Right renal cortex interstitium (tissue), 3 donors: ENCODE measurements at regions not wholly inside any gene's neighbourhood (a gene's known extent, or its start where the extent isn't known, plus 50 kb on each side); places are given as distances from the start of the nearest gene placed in this dataset.
"Not testable (repeated sequence)": the region's sequence is repeated elsewhere in the genome, so short reads cannot be mapped to it uniquely, and the experiment has no call there.

Source experiments
- DNase-seq, 3 donors: peaks; one replicate each; pipeline ENCODE4 v3.0.0-alpha.2; 2013; ENCODE audit warnings: low read depth in 3 of 3, low spot score in 2 of 3

DNA sequence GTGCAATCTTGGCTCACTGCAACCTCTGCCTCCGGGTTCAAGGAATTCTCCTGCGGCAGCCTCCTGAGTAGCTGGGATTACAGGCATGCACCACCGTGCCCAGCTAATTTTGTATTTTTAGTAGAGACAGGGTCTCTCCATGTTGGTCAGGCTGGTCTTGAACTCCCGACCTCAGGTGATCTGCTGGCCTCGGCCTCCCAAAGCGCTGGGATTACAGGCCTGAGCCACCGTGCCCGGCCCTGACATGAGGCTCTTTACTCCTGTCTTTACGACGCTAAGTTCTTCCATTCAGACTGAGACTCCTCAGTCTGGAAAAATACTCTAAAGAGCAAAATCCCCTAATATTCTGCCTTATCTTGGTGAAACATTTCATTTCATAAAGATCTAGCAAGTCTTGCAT lies 331.3 kb upstream of the SGO1 start:
- DNase-seq, result not testable (repeated sequence)

DNA sequence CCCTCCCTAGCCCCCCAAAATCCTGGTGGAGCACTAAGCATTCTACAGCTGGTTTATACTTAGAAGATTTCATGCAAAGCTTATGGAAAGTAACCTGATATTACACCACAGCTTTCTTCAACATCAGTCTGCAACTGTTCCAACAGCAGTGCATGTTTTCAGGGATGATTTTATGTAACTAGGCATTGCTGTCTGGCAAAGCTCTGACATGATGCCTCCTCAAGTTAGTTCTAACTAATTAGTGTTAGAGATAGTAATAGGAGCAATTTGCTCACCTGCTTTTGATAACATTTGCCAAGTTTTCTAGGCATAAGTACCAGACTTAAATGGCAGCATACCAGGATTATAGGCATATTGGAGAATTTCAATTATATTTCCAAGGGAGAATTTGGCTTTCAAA lies 330.3 kb upstream of the SGO1 start:
- no peak for DNase-seq

DNA sequence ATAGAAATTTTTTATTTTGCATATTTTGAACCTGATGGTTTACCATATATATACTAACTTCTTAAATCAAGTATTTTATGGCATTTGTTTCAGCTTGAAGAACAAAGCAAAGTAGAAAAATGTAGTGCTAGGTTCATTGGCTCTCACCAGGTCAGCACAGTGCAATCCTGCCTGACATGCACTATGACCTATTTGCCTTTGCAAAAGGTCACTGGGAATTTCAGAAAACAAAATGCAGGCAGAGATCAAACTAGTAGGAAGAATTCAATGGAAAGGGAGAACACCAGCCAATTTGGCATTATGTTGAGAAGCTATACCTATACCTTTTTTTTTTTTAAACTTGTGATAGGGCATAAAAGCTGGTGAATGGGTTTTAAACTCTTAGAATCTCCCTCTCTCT lies 329.8 kb upstream of the SGO1 start:
- DNase-seq, result no peak

DNA sequence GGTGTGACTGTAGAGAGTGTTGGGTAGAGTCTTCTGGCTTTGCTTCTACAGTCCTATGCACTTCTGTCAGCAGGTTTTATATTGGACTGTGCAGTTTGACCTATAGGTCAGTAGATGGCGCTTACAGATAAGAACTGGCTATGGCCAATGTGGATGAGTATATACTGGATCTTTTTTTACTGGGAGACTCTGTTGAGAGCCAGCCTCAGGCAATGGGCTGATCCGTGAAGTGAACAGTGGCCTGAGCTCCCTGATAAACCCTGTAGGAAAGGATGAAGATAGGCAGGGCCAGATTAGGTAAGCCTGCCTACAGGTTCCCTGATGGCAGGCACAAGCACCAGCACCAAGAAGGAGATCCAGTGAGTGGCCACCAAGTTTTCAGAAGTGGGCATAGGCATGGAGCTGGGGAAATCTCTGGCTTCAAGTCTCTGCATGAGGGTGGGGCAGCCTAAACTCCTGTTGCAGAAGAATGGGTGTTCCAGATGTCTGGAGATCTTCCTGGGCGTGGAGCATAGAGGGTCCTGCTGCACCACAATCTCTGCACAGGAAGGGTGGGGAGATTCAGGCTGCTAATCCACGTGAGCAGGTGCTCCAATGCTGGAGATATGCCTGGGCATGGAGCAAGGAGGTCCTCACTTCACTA lies 326.0 kb upstream of the SGO1 start:
- DNase-seq, result peak; percentile 23 to 30 (median 29)

DNA sequence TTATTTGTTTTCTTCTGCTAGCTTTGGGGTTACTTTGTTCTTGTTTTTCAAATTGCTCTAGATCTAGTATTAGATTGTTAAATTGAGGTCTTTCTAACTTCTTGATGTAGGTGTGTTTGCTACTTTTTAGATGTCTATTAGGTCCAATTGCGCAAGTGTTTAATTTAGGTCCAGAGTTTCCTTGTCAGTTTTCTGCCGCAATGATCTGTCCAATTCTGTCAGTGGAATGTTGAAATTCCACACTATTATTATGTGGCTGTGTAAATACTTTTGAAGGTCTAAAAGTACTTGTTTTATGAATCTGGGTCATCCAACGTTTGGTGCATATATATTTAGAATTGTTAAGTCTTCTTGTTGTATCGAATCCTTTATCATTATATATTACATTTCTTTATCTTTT lies 324.4 kb upstream of the SGO1 start:
- DNase-seq, result no peak

DNA sequence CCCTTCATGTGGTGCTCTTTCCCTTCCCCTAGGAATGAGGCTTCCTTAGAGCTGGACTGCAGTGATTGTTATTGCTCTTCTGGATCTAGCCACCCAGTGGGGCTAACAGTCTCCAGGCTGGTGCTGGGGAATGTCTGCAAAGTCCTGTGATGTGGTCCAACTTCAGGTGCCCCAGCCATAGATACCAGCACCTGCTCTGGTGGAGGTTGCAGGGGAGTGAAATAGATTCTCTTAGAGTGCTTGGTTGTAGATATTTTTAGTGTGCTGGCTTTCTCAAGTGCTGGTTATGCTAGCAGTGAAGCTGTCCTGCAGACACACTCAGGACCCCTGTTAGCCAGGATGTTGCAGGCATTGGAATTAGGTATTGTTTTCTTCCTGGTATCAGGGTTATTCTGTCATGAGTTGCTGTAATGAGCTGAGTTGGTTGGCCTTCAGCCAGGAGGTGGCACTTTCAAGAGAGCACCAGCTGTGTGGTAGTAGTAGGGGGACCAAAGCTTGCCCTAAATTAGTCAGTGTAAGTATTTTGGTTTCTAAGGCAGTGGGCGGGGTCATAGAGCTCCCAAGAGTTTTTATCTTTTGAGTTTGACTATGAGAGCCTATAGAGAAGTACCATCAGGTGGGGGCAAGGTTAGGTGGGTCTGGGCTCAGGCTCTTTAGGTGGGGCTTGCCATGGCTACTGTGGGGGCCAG lies 317.5 kb upstream of the SGO1 start:
- DNase-seq, result no peak

DNA sequence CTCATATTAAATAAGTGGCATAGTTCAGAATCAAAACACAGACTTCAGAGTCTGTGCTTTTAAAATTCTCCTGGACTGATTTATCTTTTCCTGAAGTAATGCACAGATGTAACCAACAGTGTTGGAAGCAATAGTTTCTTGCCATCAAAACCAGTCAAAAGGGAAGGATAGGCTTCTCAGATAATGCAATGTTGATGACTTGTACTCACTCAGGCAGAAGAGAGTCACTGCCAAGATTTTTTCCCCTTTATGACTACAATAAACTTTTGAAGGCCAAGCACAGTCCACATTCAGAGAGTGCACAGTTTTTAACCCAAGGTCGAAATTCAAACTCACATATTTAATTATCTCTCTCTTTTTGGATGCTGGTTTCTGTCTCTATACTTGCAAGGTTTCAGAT lies 305.0 kb upstream of the SGO1 start:
- no peak for DNase-seq

DNA sequence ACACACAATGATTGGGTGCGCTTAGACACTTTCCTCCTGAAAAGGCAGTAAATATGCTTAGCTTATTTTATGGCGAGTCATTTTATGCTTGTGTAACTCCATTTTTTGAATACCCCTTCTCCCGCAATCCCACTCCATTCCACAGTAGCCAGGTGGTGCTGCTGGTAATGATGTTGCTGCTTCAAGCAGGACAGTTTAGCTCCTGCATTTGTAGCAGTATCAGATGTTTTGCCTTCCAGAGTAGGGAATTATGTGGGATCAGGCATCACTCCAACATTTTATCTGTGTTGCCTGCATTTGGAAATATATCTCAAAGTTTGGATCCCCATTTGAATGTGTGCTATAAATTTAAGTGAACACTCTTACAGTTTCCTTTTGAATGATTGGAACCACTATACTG lies 302.1 kb upstream of the SGO1 start:
- no peak for DNase-seq

DNA sequence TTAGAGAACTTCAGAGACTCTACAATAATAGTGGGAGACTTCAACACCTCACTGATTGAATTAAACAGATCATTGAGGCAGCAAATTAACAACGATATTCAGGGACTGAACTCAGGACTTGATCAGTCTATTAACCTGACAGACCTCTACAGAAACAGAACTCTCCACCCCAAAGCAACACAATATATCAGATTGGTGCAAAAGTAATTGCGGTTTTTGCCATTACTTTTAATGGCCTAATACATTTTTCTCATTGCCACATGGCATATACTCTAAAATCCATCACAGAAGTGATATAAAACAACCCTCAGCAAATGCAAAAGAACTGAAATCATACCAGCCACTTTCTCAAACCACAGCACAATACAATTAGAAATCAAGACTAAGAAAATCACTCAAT lies 298.1 kb upstream of the SGO1 start:
- no peak for DNase-seq

DNA sequence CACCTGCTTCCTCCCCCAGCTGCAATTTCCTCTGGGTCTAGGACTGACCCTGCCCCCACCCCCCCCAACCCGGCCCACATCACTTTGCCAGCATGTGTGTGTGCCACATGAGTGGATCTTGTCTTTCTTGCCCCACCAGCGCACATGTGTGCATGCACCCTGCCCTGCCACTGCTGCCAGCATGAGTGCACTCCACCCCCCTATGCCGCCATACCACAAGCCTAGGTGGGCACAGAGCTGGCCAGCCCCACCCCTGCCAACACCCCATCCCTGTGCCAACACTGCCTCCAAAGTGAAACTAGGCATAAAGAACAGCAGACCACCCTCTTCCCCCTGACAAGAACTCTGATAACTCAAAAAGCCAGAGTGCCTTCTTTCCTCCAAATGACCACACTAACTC lies 296.3 kb upstream of the SGO1 start:
- DNase-seq, result no peak

DNA sequence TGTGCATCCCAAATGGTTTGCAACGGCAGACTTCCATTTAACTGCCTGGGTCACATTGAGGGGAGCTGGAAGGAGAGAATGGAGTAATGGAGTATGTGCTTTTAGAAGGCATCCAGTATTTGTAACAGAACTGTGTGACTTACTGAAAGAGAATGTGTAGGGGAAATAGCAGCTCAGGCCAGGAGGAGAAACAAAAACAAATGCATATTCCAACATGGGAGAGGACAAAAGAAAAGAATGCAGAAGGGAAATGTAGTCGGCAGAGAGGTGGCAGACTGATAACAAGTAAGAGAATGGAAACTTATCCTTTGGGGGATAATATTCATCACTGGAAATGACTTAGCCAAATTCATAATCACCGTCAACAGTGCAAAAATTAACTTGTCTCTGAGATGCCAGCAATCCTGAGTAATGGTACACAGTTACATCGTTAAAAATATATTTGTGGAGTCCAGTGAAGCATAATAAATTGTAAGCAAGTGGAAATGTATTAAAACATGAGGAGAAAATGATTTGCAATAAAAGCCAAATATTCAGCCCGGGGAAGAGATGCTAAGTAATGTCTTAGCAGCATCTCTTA lies 294.9 kb upstream of the SGO1 start:
- DNase-seq, result no peak

DNA sequence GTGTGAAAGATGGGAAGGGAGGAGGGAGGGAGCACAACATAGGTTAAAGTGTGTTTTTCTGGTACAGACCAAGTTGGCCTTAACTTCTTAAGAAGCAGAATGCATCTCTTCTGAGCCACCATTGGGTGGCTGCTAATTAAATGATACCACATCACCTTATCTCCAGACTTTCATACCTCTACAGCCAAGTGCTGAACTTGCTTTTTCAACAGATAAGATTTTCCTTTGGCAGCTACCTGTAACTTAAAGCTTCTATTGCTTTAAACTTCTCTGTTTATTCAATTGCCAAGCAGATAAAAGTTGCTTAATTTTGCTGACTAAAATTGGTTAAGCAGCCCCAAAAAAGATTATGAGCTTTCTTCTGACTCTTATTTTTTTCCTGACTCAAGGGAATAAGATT lies 292.4 kb upstream of the SGO1 start:
- DNase-seq, result no peak

DNA sequence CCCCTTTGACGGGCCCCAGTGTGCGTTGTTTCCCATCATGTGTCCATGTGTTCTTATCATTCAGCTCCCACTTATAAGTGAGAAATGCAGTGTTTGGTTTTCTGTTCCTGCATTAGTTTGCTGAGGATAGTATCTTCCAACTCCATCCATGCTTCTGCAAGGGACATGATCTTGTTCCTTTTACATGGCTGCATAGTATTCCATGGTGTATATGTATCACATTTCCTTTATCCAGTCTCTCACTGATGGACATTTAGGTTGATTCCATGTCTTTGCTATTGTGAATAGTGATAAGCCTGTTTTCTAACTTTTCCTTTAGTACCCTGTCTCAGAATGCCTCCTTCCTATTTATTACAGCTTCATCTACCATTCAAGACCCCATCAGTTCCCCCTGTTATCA lies 278.2 kb upstream of the SGO1 start:
- not testable (repeated sequence) for DNase-seq

DNA sequence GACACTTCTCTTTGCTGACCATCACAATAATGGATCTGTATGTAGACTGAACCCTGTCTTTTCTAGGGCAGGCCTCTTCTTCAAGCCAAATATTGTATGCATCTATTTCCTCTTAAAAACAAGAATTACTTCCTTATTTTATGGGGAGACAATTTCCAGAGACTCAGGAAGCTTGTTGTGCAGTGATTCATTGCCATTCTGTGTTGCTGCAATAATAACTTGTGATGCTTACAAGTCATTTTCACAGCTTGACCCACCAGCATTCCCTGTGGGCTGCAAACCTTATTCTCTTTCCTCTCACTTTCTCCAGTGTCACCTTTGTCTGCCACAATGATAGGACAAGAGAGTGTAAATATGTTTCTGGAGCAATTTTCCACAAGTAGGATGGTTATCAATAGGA lies 276.7 kb upstream of the SGO1 start:
- no peak for DNase-seq

DNA sequence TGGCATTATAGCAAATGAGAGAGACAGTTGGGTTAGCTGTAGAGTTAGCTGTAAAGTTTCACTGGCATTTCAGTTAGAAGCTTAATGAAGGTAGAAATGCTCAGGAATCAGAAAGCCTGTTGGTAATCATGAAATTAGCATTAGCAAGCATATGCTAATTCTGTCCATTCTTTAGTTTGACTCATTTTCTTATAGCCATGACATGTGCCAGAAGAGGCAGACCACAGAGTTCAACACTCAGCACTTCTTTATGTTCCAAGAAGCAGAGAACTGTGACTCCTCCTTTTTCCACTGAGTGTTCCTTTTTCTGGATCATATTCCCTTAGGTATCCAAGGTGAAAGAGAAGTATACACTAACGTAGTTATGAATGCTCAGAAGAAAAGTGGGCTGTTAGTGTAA lies 276.2 kb upstream of the SGO1 start:
- DNase-seq, result no peak

DNA sequence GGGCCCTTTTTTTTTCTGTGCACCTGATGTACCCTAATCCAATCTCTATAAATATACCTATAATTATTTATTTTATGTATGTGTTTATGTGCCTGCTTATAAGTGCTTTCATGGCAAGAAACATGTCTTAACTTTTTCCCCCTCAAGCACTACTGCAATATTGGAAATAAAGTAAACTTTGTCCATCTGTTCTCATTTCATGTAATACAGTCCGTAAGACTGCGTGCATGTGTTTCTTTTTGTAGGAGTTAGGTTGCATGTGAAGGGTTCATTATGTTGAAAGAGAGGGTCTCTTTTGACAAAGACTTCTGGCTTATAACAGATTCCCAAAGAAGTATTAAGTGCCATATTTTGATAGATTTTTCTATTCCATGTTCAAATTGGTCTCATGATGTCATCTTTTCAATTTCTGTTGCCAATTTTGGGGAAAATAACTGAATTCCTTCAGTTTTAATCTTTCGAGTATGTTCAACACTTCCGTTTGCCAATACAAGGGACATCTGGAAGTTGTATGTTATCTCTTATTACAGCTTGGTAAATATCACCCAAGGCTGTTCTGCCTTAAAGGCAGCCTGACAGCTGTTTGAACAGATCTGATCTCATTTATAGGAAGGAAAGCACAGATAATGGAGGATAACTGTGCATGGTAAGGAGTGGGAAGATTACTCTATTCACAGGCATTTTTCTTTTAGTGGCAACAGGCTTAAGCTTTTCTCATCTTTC lies 273.1 kb upstream of the SGO1 start:
- DNase-seq, result no peak

DNA sequence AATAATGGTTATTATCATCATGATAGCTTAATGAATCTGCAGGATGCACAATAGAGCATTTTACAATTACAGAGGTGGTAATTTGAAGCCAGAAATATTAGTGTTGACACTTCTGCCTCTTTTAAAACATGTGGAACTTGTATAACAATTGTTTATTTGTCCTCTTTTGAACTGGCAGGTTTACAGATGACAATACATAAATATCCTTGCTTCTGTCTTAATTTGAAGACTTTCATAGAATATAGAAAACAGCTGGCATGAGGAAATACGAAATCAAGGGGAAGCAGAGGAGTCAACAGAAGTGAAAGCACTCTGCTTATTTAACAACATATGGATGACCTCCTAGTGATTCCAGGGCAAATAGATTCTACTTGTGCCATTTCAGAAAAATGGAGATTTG lies 270.5 kb upstream of the SGO1 start:
- peak in 1 of 3 donors; percentile 25 for DNase-seq

DNA sequence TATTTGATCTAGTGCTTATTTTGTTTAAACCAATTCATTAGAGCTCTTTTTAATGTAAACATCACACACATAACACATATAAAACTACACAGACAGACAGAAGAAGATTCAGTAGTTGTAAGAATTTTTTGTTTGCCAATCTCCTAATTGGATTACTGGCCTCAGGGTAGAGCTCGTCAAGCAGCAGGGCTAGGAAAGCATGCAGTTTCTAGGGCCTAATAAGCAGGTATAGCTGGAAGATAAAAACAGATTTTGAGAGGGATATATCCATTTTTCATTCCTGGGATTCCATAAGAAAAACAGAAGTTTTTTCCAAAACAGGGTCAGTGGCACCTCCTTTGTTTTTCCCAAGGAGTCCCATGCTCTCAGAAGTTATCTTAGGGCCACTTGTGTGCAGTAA lies 265.2 kb upstream of the SGO1 start:
- DNase-seq, result no peak

DNA sequence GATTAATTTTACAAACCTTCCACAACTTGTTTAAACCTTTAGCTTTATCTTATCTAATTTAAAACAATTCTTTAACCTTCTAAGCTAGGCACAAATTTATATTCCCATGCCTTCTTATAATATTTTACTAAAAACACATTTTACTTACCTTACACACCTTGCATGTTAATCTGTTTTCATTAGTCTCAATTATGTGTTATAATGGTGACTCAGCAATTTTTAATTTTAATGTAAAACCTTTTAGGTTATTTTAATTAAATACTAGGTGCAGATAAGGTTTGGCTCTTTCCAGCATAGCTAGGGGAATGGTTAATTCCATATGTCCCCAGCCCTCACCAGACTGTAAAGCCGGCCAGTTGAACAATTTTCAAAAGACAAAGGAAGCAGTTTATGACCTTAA lies 264.6 kb upstream of the SGO1 start:
- no peak for DNase-seq

DNA sequence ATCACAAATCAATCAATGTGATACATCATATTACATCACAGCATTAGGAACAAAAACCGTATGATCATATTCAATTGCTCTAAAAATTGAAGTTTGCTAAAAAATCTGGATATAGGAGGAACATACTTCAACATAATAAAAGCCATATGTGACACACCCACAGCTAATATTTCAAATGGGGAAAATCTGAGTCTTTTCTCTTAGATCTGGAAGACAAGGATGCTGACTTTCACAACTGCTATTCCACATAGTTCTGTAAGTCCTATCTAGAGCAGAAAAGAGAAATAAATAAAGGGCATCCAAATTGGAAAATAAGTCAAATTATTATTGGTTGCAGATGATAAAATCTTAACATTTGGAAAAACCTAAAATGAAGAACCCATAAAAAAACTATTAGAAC lies 256.8 kb upstream of the SGO1 start:
- DNase-seq, result no peak

DNA sequence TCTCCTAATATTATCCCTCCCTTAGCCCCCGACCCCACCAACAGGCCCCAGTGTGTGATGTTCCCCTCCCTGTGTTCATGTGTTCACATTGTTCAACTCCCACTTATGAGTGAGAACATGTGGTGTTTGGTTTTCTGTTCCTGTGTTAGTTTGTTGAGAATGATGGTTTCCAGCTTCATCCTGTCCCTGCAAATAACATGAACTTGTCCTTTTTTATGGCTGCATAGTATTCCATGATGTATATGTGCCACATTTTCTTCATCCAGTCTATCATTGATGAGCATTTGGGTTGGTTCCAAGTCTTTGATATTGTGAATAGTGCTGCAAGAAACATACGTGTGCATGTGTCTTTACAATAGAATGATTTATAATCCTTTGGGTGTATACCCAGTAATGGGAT lies 241.3 kb upstream of the SGO1 start:
- DNase-seq, result not testable (repeated sequence)

DNA sequence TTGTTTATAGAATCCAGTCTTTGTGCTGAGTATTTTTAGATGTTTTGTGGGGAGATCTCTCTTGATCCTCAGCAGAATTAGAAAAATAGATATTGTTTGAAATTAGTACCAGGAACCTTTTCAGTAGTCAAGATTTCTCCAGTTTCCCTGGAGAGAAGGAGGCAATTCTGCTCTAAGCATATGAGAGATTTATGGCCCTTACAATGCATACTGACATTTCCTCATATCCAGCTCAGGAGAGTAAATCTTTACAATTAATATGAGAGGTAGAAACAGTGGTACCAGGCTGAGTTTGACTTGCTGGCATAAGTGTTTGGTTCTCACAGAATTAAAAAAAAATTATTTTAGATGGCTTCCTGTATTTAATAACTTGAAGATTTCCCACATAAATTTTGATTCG lies 239.1 kb upstream of the SGO1 start:
- no peak for DNase-seq
